HEK293 (cell line): ENCODE measurements at regions not wholly inside any gene's neighbourhood (a gene's known extent, or its start where the extent isn't known, plus 50 kb on each side); places are given as distances from the start of the nearest gene placed in this dataset.

ENCODE experiments used
- CTCF ChIP-seq: fragments of 450-650 bp; formaldehyde crosslinking; IDR thresholded peaks from 2 replicates; pipeline ENCODE4 v1.5.1; 2016; ENCODE audit warnings: missing biosample characterization, missing genetic modification characterization
- GLIS2 ChIP-seq: fragments of 450-650 bp; formaldehyde crosslinking; IDR thresholded peaks from 2 replicates; pipeline ENCODE4 v1.5.1; 2016; ENCODE audit warnings: missing biosample characterization, missing genetic modification characterization
- KLF16 ChIP-seq: fragments of 450-650 bp; formaldehyde crosslinking; IDR thresholded peaks from 2 replicates; pipeline ENCODE4 v1.5.1; 2017; ENCODE audit warnings: missing biosample characterization, missing genetic modification characterization
- PATZ1 ChIP-seq: fragments of 450-650 bp; formaldehyde crosslinking; IDR thresholded peaks from 2 replicates; pipeline ENCODE4 v1.5.1; 2016; ENCODE audit warnings: missing biosample characterization, missing genetic modification characterization
- ZBTB49 ChIP-seq: fragments of 450-650 bp; formaldehyde crosslinking; IDR thresholded peaks from 2 replicates; pipeline ENCODE4 v1.5.1; 2016; ENCODE audit warnings: missing biosample characterization, missing genetic modification characterization, low read depth
- ZNF660 ChIP-seq: fragments of 450-650 bp; IDR thresholded peaks from 2 replicates; pipeline ENCODE4 v1.5.1; 2018; ENCODE audit warnings: missing biosample characterization, mild to moderate bottlenecking, missing genetic modification characterization

- no peak for TF ChIP-seq PATZ1 (tag by site-specific recombination)
- TF ChIP-seq KLF16 = no peak
- TF ChIP-seq GLIS2 = no peak
- no peak for TF ChIP-seq ZNF660 (tag by site-specific recombination)
- TF ChIP-seq CTCF = no peak
- TF ChIP-seq ZBTB49 = no peak
Measured at GRCh38 chr13:74778087-74778486, 643.9 kb upstream of the KLF12 start.
